HG02610 (cell line): ENCODE measurements at regions not wholly inside any gene's neighbourhood (a gene's known extent, or its start where the extent isn't known, plus 50 kb on each side); places are given as distances from the start of the nearest gene placed in this dataset.

ENCODE experiments used
- ATAC-seq: cut with Tn5 transposase; IDR thresholded peaks from one replicate; pipeline ENCODE4 v1.9.1; 2021; ENCODE audit warnings: mild to moderate bottlenecking, moderate library complexity; ENCODE audit not compliant: unreplicated experiment

GRCh38 chr3:77947671-77948070 is 907.8 kb downstream of the ROBO2 start:
- ATAC-seq: no peak

DNA sequence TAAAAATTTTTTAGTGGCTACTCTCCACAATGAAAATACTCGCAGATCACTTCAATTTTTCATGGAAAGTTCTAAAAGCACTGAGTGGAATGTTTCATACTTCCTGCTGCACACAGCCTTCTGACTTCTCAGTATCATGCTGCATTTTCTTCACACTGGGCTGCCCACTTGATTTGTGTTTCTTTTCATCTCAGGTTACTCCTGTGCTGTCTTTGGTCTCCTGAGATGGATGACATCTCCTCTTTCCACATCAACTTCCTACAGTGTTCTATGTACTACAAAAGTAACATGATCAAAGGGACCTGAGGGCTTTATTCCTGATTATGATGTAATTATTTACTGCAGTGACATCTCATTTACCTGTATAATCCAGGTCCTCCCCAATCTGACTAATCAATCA is 927.7 kb downstream of the ROBO2 start:
- ATAC-seq: no peak

- ATAC-seq: no peak
These were observed 936.2 kb downstream of the ROBO2 start for GRCh38 chr3:77976079-77976478.

- ATAC-seq: no peak
These were observed 963.2 kb downstream of the ROBO2 start for GRCh38 chr3:78003090-78003489.

GRCh38 chr3:78004571-78004970 is 964.7 kb downstream of the ROBO2 start:
- no peak for ATAC-seq

DNA sequence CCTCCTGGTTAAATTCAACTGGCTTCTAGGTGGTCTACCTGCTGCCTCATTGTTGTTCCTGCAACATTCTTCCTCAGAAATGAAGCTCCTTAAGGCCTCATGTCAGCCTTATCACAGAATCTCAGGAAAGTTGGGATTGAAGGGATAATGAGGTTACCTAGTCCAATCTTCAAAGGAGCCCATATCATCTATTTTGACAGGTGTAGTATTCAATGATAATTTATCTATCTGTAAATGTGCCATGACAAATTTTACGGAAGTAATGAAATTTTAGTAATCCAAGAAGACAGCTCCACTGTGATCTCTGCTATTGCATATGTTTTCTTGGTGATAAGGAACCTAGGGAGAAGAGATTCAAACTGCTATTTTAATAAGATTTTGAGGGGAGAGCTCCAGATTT is 973.8 kb downstream of the ROBO2 start:
- ATAC-seq: no peak

GRCh38 chr3:78015856-78016255 is 976.0 kb downstream of the ROBO2 start:
- ATAC-seq: no peak

GRCh38 chr3:78021710-78022109 is 981.8 kb downstream of the ROBO2 start:
- ATAC-seq: no peak

DNA sequence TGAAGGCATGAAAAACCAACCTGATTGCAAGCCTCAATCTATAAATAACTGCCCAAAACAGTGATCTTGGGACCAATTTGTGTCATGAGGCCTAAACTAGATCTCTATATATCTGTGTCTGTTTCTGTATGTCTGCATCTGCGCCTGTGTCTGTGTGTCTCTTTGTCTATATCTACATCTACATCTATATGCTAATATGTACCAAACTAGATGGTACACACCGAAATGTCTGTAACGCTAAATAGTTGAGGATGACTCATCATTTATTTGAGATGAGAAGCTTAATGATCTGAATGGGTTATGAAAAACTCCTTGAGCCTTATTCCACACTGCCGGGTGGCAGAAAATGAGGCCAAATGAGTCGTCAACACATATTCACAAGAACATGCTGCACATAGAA is 982.3 kb downstream of the ROBO2 start:
- no peak for ATAC-seq

DNA sequence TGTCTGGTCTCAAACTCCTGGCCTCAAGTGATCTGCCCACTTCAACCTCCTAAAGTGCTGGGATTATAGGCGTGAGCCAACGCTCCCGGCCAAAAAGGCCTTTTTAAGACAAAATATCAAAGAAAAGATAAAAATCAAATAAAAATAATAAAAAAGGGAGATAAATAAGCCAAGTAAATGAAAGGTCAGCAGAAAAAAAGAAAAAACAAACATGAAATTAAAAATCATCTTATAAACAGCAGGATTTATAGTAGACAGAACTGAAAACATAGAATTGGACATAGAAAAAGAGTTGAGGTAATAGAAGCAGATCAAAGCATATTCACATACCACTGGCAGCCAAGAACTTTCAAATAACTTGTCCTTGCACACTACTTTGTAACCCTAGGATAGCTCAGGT is 983.4 kb downstream of the ROBO2 start:
- ATAC-seq: no peak

DNA sequence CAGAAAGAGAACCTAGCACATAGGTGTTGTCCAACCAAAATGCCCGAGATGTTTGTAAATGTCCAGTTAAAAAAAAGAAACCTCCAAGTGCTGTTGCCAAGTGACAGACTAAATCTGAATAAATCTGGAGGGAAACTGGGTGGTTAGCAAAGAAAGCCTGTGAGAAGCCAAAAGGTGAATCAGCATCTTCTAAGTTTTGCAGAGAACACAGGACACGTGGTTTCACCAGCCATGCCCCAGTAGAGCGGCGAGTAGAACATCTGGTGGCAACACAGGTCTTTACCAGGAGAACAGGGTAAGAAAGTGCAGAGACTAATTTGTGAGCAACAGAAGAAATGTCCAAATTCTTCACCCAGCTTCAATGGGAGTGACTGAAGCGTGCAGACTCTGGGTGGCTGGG is 986.0 kb downstream of the ROBO2 start:
- ATAC-seq: no peak

GRCh38 chr3:78026318-78026828 is 986.5 kb downstream of the ROBO2 start:
- no peak for ATAC-seq

GRCh38 chr3:78029775-78030174 is 989.9 kb downstream of the ROBO2 start:
- ATAC-seq: no peak

DNA sequence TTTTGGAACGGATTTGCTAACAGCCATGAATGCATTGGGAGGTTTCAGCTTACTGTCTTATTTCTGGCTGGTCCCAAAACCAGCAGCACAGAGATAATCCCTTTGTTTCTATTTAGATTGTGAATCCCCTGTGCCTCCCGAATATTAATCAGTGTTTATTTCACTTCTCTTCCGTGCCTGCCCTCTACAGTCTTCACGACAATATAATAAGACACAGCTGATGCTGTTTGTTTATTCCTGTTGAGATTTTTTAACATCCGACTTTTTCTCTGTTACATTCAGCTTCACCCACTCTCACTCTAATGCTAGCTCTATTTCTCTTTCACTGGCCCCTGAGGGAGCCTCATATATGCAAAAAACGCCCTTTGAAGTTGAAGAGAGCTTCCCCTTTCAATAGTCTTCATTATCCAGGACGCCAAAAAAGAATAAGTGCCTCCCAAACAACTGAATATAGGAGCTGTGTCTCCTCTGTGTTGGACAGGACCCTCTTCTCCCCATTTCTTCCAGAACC is 995.3 kb downstream of the ROBO2 start:
- no peak for ATAC-seq

DNA sequence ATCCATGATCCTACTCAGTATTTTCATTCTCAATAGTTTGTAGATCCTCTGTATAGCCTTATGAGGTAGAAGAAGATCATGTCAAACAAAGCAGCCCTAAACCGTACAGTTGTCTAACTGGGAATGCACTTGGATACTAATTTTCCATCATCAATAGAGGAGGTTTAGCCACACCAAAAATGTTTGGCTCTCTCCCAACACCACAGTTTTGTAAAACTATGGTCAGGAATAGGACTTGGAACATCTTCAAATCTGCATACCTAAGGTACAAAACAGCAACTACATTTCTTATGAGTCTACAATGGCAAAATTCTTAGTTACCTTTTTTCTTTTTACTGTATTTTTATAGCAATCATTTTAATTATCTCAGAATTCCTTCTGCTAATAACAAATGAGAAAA is 1001.6 kb downstream of the ROBO2 start:
- no peak for ATAC-seq

DNA sequence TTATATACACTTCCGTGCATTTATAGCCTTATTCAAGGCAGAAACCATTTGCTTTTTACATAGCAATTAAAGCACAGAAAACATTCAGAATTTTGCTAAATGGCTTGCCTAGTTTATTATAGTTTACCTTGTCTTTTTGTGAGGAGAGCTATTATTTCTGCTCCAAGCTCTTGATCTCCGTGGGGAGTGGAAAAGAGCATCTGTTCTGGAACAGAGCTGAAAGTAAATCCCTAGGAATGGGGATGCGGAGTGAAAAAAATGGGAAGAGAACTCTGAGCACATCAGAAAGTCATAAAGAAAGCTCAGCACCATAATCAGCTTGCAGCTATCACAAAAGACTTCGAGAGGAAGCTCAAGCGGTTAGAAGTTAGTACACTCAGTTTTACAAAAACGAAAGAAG is 1006.7 kb downstream of the ROBO2 start:
- no peak for ATAC-seq

GRCh38 chr3:78048698-78049097 is 1008.8 kb downstream of the ROBO2 start:
- ATAC-seq: peak; percentile 68

GRCh38 chr3:78049521-78049920 is 1009.6 kb downstream of the ROBO2 start:
- no peak for ATAC-seq

DNA sequence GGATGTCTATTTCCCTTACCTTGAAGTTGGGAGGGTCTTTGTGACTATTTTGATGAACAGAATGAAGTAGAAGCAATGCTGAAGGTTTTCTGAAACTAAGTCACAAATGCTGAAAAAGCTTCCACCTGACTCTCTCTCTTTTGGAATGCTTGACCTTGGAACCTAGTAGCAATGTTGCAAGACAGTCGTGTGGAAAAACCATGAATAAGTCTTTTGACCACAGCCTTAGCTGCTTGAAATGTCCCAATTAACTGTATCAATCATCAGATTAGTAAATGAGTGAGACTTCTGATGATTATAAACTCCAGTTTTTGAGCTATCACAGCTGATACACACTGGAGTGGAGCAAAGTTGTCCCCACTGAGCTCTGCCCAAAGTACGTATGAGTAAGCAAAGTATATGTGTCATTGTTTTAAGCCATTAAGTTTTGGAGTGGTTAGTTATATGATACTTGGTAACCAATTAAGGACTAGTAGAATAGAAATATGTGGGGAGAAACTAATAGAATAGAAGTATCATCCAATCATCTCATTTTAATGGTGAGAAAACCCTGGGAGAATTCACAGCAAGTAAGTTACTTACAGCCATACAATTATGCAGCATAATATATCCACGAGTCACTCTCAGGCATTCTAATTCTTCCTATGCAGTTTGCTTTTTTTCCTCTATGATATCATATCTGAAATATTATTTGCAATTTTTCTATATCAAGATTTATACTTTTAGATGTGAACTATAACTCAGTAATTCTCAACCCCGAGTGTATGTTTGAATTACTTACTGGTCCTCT is 1010.6 kb downstream of the ROBO2 start:
- ATAC-seq: no peak

- ATAC-seq: no peak
These were observed 1012.8 kb downstream of the ROBO2 start for GRCh38 chr3:78052746-78053145.

DNA sequence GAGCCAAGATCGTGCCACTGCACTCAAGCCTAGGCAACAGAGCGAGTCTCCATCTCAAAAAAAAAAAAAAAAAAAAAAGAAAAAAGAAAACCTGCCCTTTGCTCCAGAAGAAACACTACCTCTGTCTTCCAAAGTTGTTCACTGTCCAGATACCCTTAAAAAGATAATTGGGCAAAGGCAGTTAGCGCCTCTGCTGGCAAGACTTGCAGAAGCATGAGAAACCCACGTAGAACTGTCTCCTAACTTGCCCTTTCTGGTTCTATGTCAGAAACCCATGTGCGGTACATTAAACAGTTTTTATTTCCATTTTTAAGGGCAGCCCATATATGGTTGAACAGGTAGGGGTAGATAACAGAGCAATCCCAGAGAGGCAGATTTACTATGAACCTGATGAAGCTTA is 1026.4 kb downstream of the ROBO2 start:
- ATAC-seq: no peak

DNA sequence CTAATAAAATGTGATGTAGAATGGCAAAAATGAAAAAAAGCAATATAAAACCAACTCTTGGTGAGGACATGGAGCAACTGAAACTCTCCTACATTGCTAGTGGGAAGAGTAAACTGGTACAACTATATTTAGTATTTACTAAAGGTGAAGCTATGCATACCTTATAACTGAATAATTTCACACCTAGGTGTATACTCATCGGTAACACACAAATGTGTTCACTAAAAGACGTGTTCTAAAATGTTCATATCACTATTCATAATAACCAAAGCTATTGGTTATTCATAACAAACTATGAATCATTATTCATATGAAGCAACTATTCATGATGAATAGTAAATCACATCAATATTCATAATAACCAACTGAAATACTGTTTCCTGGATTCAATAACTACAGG is 1030.3 kb downstream of the ROBO2 start:
- ATAC-seq: no peak

DNA sequence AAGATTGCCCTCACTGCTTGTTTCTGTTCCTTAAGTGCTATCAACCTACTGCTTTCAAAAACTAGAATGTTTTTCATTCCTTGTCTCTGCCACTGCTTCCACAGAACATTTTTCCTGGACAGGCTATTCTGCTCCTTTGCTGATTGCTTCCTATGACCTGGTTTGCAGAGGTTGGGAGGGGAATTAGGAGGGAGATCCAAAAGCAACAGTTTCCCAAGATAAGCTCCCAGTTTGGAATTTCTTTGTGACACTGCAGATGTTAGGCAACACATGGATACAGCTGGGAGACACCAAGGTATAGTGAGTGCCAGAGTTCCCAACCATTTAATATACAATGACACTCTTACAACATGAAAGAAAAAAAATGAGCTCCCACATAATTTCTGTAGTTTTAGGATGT is 1036.5 kb downstream of the ROBO2 start:
- no peak for ATAC-seq
